ENCODE measurements at regions not wholly inside any gene's neighbourhood (a gene's known extent, or its start where the extent isn't known, plus 50 kb on each side); places are given as distances from the start of the nearest gene placed in this dataset.

DNA sequence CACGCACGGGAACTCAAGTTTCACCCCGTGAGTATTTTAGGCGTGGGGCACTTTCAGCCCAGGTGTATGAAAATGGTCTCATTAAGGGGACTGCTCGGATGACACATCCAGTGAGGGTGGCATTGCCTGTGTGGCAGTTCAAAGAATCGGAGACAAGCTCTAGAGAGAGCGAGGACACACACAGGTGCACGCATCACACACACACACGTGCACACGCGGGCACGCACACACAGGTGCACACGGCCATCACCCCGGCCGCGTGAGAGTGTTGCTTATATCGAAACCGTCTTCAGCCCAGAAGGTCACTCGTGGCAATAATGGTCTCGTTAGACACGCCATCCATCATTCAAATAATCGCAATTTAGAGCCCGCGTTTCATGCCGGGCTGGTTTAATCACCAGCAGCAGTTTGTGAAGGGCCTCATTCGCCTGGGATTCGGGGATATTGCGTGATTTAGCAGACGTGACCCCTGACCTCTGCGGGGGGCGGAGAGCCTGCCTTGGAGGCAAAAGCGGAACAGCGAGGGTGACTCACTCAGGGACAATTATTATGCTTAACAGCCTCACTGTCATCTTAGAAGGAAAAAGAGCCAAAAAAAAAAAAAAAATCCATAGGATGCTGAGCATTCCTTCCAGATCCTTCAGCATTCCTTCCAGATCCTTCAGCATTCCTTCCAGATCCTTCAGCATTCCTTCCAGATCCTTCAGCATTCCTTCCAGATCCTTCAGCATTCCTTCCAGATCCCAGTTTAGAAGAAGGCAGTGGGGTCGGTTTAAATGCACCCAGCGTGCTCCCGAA lies 89.4 kb upstream of the PPP2R3B start:
- no peak for TF ChIP-seq EZH2phosphoT487 (IDR thresholded peaks at IDR 0.05; ENCODE audit: borderline replicate concordance, low read length)
- no peak for TF ChIP-seq CTCF (IDR thresholded peaks at IDR 0.05; ENCODE audit: low read depth, low read length, poor library complexity, severe bottlenecking)
- H3K4me1 ChIP-seq (ENCODE audit: control insufficient read depth, low read length) = no peaks in the 10 kb centered on the region
- no peaks in the 10 kb centered on the region for H4K20me1 ChIP-seq (ENCODE audit: control insufficient read depth, insufficient read depth, low read depth, low read length)
- H3K36me3 ChIP-seq (ENCODE audit: control insufficient read depth, low read length) = no peaks in the 10 kb centered on the region
- no peak overlapping the region for H3K4me3 ChIP-seq (ENCODE audit: low read length)
- H3K9me2 ChIP-seq (replicated peaks; ENCODE audit: control insufficient read depth, low read length) = no peaks in the 10 kb centered on the region
- no peaks in the 10 kb centered on the region for H3F3A ChIP-seq (ENCODE audit: control insufficient read depth, insufficient read depth)
- no peaks in the 10 kb centered on the region; the same call in 1 of the 2 replicates for H3K9me3 ChIP-seq (ENCODE audit: control insufficient read depth, insufficient read depth, low read length)
- H3K4me2 ChIP-seq (ENCODE audit: low read length) = no peak overlapping the region
- H3K79me2 ChIP-seq (ENCODE audit: control insufficient read depth, low read length) = no peaks in the 10 kb centered on the region
- H3K27ac ChIP-seq (ENCODE audit: low read depth, low read length) = no peak overlapping the region
- H3K27me3 ChIP-seq (ENCODE audit: control insufficient read depth, low read length) = no peaks in the 10 kb centered on the region

DNA sequence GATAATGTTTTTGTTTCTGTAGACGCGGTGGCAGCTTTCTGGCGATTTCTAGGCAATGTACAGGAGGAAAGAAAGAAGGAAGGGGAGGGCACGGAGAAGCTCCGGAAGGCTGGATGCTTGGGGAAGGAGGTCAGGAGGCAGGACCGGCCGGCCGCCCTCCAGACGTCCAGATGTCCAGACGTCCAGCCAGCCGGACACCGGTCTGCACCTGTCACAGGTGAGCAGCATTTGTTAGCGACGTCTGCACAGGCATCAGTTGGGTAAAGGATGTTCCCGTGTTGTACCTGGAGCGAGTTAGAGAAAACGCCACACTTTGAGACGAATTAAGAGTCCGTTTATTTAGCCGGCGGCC lies 90.0 kb upstream of the PPP2R3B start:
- Histone ChIP-seq H3K27ac (ENCODE audit: low read depth, low read length) (no peak overlapping the region), H3F3A (ENCODE audit: control insufficient read depth, insufficient read depth) (no peaks in the 10 kb centered on the region), H4K20me1 (ENCODE audit: control insufficient read depth, insufficient read depth, low read depth, low read length) (no peaks in the 10 kb centered on the region), H3K9me2 (replicated peaks; ENCODE audit: control insufficient read depth, low read length) (no peaks in the 10 kb centered on the region), H3K4me1 (ENCODE audit: control insufficient read depth, low read length) (no peaks in the 10 kb centered on the region), H3K79me2 (ENCODE audit: control insufficient read depth, low read length) (no peaks in the 10 kb centered on the region), H3K4me3 (ENCODE audit: low read length) (no peak overlapping the region), H3K27me3 (ENCODE audit: control insufficient read depth, low read length) (no peaks in the 10 kb centered on the region), H3K36me3 (ENCODE audit: control insufficient read depth, low read length) (no peaks in the 10 kb centered on the region), H3K9me3 (ENCODE audit: control insufficient read depth, insufficient read depth, low read length) (no peaks in the 10 kb centered on the region; the same call in 1 of the 2 replicates), H3K4me2 (ENCODE audit: low read length) (no peak overlapping the region)
- no peak for TF ChIP-seq CTCF (IDR thresholded peaks at IDR 0.05; ENCODE audit: low read depth, low read length, poor library complexity, severe bottlenecking)
- no peak for TF ChIP-seq EZH2phosphoT487 (IDR thresholded peaks at IDR 0.05; ENCODE audit: borderline replicate concordance, low read length)

GRCh38 chrX:477441-478012 lies 90.8 kb upstream of the PPP2R3B start:
- Histone ChIP-seq H3K4me2 (ENCODE audit: low read length) (no peak overlapping the region), H3K4me1 (ENCODE audit: control insufficient read depth, low read length) (no peaks in the 10 kb centered on the region), H3K79me2 (ENCODE audit: control insufficient read depth, low read length) (no peaks in the 10 kb centered on the region), H3K9me3 (ENCODE audit: control insufficient read depth, insufficient read depth, low read length) (no peaks in the 10 kb centered on the region; the same call in 1 of the 2 replicates), H3K27ac (ENCODE audit: low read depth, low read length) (no peak overlapping the region), H4K20me1 (ENCODE audit: control insufficient read depth, insufficient read depth, low read depth, low read length) (no peaks in the 10 kb centered on the region), H3F3A (ENCODE audit: control insufficient read depth, insufficient read depth) (no peaks in the 10 kb centered on the region), H3K36me3 (ENCODE audit: control insufficient read depth, low read length) (no peaks in the 10 kb centered on the region), H3K9me2 (replicated peaks; ENCODE audit: control insufficient read depth, low read length) (no peaks in the 10 kb centered on the region), H3K4me3 (ENCODE audit: low read length) (no peak overlapping the region), H3K27me3 (ENCODE audit: control insufficient read depth, low read length) (no peaks in the 10 kb centered on the region)
- TF ChIP-seq CTCF (IDR thresholded peaks at IDR 0.05; ENCODE audit: low read depth, low read length, poor library complexity, severe bottlenecking) (no peak), EZH2phosphoT487 (IDR thresholded peaks at IDR 0.05; ENCODE audit: borderline replicate concordance, low read length) (no peak)
